HG03060 (cell line): ENCODE measurements at regions not wholly inside any gene's neighbourhood (a gene's known extent, or its start where the extent isn't known, plus 50 kb on each side); places are given as distances from the start of the nearest gene placed in this dataset.
A peak's percentile ranks its signal among the peaks of the same experiment; 100 is the strongest.

ENCODE experiments used
- ATAC-seq: cut with Tn5 transposase; IDR thresholded peaks from one replicate; pipeline ENCODE4 v1.9.1; 2021; ENCODE audit warnings: low read depth, moderate number of reproducible peaks; ENCODE audit not compliant: unreplicated experiment

DNA sequence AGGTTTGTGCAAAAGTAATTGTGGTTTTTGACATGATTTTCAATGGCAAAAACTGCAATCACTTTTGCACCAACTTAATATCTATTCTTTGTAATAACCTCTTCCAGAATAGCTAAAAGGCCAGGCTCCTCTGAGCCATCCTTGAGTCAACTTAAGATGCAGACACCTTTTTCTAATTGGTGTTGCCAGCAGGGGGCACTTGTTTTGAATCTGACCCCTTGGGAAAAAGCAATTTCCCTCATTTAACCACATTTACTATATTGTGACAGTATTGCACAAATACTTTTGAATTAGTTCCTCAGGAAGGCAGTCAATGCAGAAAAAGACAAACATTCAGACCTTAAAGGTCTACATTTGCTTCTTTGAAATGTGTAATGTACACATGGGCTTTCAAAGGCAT is 78.6 kb upstream of the GALNT5 start:
- ATAC-seq = no peak

DNA sequence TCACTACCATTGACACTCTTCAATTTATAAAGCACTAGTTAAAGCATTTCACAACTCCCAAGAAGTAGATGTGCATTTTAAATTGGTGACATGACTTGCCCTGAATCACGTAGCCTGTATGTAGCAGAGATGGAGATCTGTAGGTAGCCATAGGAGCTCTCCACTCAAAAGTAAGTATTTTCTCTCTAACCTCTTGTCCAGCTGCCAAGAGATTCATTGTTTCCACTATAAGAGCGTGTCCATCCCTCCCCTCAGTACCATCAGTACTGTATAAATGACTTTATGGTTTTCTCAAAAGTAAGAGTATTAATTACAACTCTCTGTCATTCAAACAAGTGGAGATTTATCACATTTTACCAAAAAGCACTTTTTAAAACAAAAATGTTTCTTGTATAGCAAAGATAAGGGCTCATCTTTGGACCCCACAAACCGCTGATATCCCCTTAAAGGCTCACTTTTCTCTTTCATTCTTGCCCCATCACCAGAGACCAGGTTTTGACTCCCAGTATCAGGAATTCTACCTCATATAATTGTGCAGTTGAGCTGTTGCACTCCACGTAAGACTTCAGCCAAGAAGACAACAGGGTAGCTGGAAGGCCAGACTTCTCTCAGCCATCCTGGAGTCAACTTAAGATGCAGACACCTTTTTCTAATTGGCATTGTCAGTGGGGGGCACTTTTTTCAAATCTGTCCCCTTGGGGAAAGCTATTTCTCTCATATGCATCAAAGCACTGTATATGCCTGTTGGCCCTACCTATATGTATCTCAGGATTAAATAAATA is 78.0 kb upstream of the GALNT5 start:
- ATAC-seq = no peak

DNA sequence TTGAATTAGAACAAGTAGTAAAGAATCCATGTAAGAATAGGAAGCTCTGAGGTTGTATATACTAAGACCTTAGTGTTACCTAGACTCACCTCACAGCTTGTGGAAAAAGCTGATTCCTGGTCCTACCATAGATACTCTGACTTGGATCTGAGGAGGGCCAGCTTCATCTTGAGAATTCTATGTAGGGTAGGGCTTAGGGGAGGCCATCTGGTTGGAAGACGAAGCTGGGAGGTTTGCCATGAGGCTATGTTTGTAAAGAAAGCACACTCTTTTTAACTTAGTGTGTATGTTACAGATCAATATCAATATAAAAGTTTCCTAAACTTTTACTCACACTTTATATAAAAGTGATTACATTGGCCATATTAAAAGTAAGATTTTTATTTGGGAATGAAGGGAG is 77.1 kb upstream of the GALNT5 start:
- ATAC-seq = no peak

DNA sequence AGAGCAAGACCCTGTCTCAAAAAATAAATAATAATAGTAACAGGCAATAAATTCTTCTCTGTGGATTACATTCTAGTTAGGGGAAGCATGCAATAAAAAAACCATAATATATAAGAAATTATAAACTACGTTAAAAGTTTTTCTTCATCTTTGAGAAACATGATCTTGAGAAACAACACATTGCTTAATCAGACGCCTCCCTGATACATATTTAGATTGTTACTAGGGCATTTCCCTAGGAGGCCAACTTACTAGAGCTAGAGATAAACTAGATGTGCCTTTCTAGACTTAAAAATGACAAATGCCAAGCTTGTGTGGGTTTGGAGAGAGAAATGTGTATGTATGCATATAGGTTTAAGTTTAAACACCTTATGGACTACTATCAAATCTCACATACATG is 76.3 kb upstream of the GALNT5 start:
- no peak for ATAC-seq

DNA sequence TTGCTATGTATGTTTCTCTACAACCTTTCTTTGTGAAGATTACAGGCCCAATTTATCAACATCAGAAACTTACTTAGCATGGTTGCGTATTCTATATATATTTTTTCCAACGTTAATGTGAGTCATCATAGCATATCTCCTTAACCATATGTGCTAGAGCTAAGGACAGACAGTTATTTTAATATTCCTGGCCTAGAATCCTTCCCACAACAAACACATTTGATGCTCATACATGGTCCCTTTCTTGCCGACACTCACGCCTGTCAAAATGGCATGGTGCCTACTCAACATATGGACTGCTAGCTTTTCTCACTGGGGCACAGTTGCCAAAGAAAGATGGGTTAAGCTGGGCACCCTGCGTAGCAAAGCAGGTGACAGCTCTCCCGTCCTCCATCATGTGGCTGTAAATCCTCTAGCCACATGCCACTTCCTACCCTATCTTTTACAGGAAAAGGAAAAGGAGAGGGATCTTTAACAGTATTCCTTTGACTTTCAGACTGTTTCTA is 75.2 kb upstream of the GALNT5 start:
- ATAC-seq = no peak

DNA sequence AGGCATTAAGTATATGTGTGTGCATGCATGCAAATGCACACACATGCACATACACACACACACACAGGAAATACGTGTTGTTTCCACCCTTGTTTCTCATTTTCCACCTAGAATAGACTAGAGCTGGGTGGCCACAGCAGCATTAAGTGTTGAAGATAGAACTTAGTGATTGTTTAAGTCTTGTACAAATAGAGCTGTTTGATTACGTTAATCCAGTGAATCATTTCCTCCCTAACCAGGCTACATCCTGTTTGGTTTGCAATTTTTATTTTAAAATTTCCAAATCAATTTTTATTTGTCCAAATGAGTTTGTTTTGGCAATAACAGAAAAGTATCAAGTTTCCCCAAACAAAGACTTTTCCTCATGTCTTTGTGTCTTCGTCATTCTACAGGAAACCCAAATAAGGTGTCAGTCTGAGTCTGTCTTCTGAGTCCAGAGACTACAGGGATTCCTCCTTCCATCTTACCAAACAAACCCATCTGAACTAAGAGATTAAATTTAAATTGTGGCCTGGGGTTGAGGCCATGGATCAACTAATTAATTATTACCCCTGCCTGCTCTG is 74.6 kb upstream of the GALNT5 start:
- ATAC-seq = no peak

DNA sequence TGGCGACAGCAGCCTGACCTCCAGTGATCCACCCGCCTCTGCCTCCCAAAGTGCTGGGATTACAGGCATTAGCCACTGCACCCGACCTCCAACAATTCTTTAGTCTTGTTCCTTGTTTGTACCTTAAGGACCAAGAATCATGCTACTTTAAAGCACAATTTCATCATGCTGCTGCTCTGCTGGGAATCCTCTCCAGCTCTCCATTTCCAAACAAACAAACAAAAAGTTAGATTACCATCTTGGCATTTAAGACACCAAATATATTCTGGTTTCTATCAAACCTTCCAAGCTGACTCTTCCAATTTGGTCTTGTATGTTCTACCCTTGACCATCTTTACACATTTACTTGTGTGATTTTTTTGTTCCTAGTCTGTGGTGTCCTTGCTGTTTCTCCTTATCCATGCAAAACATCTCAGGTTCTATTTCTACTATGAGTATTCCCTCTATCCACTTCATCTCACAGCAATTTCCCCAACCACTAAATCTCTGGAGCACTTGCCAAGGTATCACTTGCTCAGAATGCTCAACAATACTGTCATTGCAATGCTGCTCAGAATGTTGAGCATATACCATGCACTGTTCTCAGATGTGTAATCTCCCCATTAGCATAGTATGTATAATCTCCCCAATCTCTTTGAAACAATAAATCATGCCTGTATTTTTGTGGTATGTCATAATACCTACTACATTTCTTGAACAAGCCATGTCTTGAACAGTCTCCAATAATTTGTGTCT is 73.2 kb upstream of the GALNT5 start:
- ATAC-seq = no peak

DNA sequence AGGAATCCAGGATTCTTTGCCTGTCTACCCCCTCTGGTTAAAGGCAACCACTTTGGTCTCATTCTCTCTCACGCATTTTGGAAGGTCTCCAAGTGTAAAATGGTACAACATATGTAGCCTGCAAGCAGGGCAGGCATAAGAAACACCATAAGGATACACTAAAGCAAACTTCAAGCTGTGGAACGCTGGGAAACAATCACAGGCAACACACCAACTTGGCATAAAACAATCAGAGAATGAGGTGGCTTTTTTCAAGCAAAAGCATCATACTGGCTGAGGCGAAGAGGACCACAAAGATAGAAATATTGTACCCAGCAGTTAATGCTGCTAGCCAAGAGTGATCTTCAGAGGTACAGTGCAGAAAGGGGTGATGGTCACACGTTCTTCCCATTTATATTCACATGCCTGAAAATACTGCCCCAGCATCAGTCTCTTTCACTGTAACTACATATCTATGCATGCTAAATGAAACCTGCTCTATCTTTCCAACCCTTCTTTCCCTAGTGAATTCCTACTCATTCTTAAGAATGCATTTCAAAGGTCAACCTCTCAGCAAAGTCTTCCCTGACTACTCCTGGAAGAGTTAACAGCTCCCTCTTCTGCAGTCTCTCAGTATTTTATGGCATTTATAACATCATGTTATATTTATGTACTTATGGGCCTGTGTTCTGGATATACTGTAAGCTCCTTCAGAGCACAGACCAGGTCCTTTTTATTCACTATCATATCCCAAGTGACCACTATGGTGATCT is 71.9 kb upstream of the GALNT5 start:
- ATAC-seq = no peak

DNA sequence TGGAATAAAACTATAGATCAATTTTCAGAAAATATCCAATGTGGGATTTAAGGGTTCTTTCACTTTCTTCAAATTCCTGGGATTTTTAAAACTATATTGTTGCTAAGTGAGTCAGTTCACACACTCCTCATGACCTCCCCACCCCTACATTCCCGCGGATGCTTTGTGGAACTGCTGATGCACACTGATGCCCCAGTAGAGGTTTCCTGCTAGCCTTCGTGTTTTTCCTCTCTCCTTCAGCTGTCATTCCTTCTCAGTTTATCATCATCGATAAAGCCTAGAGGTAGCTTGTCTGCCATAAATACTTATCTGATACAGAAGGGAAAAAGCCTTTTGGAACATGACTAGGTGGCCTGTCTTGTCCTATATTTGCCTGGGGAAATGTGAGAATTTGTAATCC is 67.4 kb upstream of the GALNT5 start:
- ATAC-seq = no peak

DNA sequence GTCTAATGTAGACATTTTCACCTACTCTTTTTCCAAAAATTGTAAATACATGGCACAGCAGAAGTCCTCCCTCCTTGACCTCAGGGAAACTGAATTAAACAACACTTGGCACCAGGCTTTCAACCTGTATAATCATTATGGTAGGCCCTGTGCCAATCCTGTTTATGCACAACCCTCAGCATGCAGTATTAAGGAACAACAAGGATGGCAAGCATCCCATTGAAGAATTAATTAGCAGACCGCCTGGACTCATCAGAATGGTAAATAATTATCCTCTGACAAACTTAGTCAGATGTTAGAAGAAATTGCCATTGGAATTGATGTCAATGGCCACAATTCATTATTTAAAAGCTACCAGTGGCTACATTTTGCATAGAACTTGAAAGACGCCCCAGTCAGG is 66.3 kb upstream of the GALNT5 start:
- ATAC-seq = no peak

DNA sequence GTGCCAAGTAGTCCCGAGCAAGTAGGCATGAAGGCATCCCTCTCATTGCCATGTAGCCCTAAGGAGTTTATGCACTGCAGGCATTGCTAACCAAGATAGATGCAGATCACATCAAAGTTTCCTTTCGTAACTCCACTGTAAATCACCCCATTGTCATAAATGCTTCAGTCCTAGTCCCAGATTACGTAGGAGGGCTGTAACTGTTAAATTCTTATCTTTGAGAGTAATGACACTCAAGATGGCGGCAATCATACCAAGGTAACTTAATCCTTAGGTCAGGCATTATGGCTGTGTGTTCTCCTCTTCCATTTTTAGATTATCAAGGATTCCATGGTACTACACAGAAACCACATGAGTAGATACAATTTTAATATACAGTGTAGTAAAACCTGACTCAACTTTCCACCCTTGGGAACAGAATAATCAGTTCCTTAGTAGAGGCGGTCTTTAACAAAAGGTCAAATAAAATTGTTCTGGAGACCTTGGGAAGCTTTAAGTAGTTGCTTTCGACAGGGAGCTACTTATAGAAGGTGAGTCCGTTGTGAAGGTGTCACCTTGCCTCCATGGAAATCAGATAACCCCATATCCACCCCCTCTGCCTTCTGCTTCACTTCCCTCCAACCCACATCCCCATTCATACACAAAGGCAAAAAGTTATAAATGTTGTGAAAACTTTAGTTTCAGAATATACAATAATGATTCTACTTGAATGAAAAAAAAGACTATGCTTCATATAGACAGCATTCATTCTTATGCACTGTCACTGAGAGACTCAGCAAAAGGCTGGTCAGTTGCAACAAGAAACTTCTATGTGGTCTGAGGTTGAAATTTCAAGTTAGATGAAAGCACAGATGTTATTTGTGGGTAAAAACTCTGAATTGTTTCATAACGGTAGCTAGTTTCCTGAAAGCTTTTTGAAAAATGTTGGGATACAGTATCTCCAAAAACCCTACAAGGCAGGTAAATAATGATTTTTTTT is 64.8 kb upstream of the GALNT5 start:
- ATAC-seq = peak; percentile 68

DNA sequence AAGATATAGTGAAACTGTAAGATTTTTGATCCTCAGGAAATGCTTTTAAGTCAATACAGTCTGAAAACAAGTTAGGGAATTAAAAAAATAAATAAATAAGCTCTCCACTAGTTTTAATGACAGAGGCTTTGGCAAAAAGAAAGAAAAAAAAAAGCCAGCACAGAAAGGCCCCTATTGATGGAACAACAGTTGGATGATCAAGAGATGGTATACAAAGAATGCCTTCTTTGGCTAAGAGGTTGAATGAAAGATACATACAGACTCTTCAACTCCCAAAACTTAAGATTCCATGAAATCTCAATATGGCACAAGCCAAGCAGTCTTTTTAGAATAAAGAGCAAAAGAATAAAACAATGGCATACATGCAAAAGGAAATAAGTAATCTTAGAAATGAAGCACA is 64.0 kb upstream of the GALNT5 start:
- ATAC-seq = no peak

DNA sequence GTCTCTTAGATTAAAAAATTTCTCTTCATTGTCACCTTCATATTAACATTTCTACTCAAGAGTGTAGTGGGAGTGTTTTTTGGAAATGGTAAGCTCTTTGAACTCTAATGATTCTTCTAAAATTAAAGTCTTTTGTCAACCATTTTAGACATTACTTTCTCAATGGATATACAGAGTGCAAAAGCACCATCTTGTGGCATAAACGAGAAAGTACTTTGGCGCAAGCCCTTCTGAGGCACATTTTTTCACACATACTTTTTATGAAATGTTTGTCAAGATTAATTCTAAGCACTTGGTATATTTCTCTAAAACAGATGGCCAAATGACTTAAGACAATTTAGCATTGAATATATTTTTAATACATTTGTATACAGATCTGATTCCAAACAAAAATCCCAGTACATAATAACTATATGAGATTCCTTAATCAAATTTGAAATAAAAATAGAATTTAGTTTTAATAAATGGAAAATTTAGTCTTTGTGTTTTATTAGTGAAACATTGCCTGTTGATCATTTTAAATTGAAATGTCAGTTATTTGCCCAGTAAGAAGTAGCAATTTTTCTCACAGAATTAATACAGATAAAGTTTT is 63.3 kb upstream of the GALNT5 start:
- peak; percentile 70 for ATAC-seq

DNA sequence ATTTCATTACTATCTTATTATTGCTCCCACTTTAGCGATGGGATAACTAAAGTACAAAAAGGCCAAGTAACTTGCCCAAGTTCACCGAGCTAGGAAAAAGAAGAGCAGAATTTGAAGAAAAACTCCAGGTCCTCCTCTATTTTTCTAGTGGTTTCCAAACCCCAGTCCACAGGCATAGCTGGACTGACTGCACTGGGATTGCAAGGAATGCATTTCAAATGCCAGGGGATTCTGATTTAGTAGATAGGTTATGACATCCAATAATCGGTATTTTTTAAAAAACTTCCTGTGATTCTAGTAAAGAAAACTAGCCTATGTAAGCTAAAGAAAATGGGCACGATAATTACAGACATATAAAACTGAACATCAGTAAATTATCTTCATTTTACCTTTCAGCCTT is 62.7 kb upstream of the GALNT5 start:
- ATAC-seq = no peak

DNA sequence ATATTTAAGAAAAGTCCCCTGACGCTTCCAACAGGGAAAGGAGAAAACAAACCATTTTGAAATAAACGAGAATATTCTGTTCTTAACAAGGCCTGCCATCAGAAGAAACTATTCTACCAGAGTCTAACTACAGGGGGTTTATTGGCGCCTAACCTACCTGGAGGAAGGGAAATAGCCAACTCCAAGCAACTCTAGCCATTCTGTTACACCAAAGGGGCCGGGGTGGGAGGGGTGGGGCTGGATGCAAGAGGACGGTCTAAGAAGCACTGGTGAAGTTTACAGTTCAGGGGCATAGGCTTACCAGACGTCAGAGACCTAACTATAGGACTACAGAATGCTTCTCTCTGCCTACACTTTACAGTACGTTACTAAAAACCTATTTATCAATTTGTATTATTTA is 60.5 kb upstream of the GALNT5 start:
- ATAC-seq = no peak

DNA sequence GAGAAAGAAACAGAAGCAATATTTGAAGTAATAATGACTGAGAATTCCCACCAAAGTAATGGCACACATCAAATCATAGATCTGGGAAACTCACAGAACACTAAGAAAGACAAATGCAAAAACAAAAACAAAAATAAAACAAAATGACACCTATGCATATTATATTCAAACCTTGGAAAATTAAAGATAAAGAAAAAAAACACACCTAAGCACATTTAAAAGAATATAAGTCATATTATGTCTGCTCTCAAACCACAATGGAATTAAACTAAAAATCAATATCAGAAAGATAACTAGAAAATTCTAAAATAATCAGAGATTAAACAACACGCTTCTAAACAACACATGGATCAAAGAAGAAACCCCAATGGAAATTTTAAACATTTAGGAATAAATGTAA is 59.7 kb upstream of the GALNT5 start:
- no peak for ATAC-seq

DNA sequence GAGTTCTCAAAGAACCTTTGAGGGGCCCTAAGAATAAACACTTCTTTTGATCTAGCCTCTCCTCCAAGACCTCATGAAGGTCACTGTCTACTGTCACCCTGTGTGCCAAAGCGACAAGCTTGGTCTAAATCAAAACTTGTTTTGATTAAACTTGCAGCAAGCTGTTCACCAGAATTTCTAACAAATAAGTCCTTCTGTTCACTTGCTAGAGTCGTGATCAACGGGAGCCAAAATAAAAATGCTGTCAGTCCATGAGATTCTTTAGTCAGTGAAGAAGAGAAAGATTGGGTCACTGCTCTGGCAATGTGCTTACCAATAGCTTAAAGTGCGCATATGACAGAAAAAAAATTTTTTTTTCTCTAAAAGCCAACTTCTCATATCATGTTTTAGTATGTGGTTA is 53.9 kb upstream of the GALNT5 start:
- no peak for ATAC-seq

DNA sequence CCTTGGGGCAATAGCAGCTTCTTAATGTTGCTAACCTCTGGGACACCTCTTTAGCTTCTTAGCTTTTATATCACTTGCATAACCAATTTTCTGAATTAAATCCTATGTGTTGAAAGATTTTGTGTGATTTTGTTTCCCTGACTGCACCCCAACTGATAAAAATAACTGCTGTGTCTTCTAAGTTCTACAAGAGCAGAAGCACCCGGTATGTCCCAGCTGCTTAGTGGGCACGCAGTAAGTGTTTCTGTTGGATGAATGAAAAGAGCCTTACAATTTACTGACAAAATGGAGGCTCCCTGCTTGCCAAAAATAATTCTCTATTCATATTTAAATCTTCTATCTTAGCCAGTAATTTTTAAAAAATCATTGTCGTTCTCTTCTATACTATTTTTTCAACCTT is 53.1 kb upstream of the GALNT5 start:
- no peak for ATAC-seq

DNA sequence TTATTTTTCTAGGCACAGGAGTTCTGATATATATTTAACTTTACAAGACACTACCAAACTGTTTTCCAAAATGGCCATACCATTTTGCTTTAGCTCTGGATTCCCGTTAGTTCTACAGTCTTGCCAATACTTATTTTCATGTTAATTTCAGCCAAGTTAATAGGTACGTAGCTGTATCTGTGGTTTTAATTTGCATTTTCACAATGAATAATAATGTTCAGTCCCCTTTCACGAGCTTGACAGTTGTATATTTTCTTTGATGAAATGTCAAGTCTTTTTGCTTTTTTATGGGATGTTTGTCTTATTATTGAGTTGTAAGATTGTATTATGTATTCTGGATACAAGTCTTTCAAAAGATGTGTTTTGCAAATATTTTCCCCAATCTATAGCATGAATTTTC is 50.6 kb upstream of the GALNT5 start:
- no peak for ATAC-seq
